H9 (cell line): ENCODE measurements at regions not wholly inside any gene's neighbourhood (a gene's known extent, or its start where the extent isn't known, plus 50 kb on each side); places are given as distances from the start of the nearest gene placed in this dataset.

Experiments
- DNase-seq: peaks from one replicate; pipeline ENCODE4 v3.0.0-alpha.2; 2017
- H2AFZ ChIP-seq: one replicate; pipeline ENCODE4 v1.6.1; 2013; ENCODE audit warnings: mild to moderate bottlenecking, low read length, control low read depth, moderate library complexity
- H2AK5ac ChIP-seq: 2 replicates; pipeline ENCODE4 v1.6.1; 2013; ENCODE audit warnings: low read length, control low read depth, mixed read lengths; ENCODE audit not compliant: insufficient read length
- H2BK120ac ChIP-seq: one replicate; pipeline ENCODE4 v1.6.1; 2013; ENCODE audit warnings: low read depth, mild to moderate bottlenecking, low read length, control low read depth, inconsistent platforms; ENCODE audit not compliant: poor library complexity, severe bottlenecking
- H2BK12ac ChIP-seq: 2 replicates; pipeline ENCODE4 v1.6.1; 2013; ENCODE audit warnings: low read length, control low read depth, mixed read lengths, low read depth; ENCODE audit not compliant: insufficient read length
- H2BK15ac ChIP-seq: 2 replicates; pipeline ENCODE4 v1.6.1; 2013; ENCODE audit warnings: low read depth, low read length, control low read depth
- H2BK20ac ChIP-seq: one replicate; pipeline ENCODE4 v1.6.1; 2013; ENCODE audit warnings: low read depth, mild to moderate bottlenecking, low read length, control low read depth, inconsistent platforms; ENCODE audit not compliant: poor library complexity, severe bottlenecking
- H2BK5ac ChIP-seq: 2 replicates; pipeline ENCODE4 v1.6.1; 2013; ENCODE audit warnings: low read length, control low read depth, mixed read lengths; ENCODE audit not compliant: insufficient read length
- H3K14ac ChIP-seq: 2 replicates; pipeline ENCODE4 v1.6.1; 2013; ENCODE audit warnings: low read length, control low read depth; ENCODE audit not compliant: insufficient read depth
- H3K18ac ChIP-seq: 2 replicates; pipeline ENCODE4 v1.6.1; 2013; ENCODE audit warnings: low read depth, mild to moderate bottlenecking, mixed read lengths, low read length, control low read depth; ENCODE audit not compliant: insufficient read length
- H3K23ac ChIP-seq: 2 replicates; pipeline ENCODE4 v1.6.1; 2013; ENCODE audit warnings: low read length, control low read depth, mixed read lengths, low read depth; ENCODE audit not compliant: insufficient read length
- H3K23me2 ChIP-seq: 2 replicates; pipeline ENCODE4 v1.6.1; 2013; ENCODE audit warnings: low read depth, mild to moderate bottlenecking, mixed read lengths, low read length, control low read depth; ENCODE audit not compliant: insufficient read length, poor library complexity, severe bottlenecking
- H3K27ac ChIP-seq: 2 replicates; pipeline ENCODE4 v1.5.1; 2013; ENCODE audit warnings: low read length, control low read depth, mixed read lengths, low read depth; ENCODE audit not compliant: insufficient read length
- H3K27me3 ChIP-seq: 2 replicates; pipeline ENCODE4 v1.6.1; 2013; ENCODE audit warnings: low read length, control low read depth, inconsistent platforms; ENCODE audit not compliant: insufficient read depth
- H3K4ac ChIP-seq: 2 replicates; pipeline ENCODE4 v1.6.1; 2013; ENCODE audit warnings: low read depth, mild to moderate bottlenecking, control low read depth, inconsistent platforms, low read length, moderate library complexity
- H3K4me1 ChIP-seq: 2 replicates; pipeline ENCODE4 v1.6.1; 2013; ENCODE audit warnings: low read length, control low read depth, inconsistent platforms; ENCODE audit not compliant: insufficient read depth
- H3K4me2 ChIP-seq: 2 replicates; pipeline ENCODE4 v1.6.1; 2013; ENCODE audit warnings: low read length, control low read depth, mixed read lengths; ENCODE audit not compliant: insufficient read length, insufficient read depth
- H3K56ac ChIP-seq: 2 replicates; pipeline ENCODE4 v1.6.1; 2013; ENCODE audit warnings: low read depth, mild to moderate bottlenecking, mixed read lengths, low read length, control low read depth; ENCODE audit not compliant: insufficient read length
- H3K79me1 ChIP-seq: 2 replicates; pipeline ENCODE4 v1.6.1; 2013; ENCODE audit warnings: low read depth, mild to moderate bottlenecking, moderate library complexity, low read length, control low read depth, inconsistent platforms; ENCODE audit not compliant: insufficient read depth, poor library complexity, severe bottlenecking
- H3K79me2 ChIP-seq: 2 replicates; pipeline ENCODE4 v1.6.1; 2013; ENCODE audit warnings: low read length, control low read depth, inconsistent platforms; ENCODE audit not compliant: insufficient read depth
- H3K9ac ChIP-seq: 2 replicates; pipeline ENCODE4 v1.6.1; 2013; ENCODE audit warnings: low read length, control low read depth, mixed read lengths; ENCODE audit not compliant: insufficient read length; ENCODE audit errors: extremely low read depth
- H3K9me3 ChIP-seq: one replicate; pipeline ENCODE4 v1.6.1; 2013; ENCODE audit warnings: low read depth, low read length, inconsistent platforms; ENCODE audit not compliant: control insufficient read depth
- H3T11ph ChIP-seq: one replicate; pipeline ENCODE4 v1.6.1; 2013; ENCODE audit warnings: mild to moderate bottlenecking, low read length, control low read depth, inconsistent platforms
- H4K20me1 ChIP-seq: one replicate; pipeline ENCODE4 v1.6.1; 2013; ENCODE audit not compliant: control insufficient read depth, insufficient read length, insufficient read depth
- H4K5ac ChIP-seq: 2 replicates; pipeline ENCODE4 v1.6.1; 2013; ENCODE audit warnings: low read depth, mild to moderate bottlenecking, mixed read lengths, low read length, control low read depth; ENCODE audit not compliant: insufficient read length
- H4K8ac ChIP-seq: replicated peaks from 2 replicates; pipeline ENCODE4 v1.6.1; 2013; ENCODE audit warnings: low read length, control low read depth, mixed read lengths, low read depth; ENCODE audit not compliant: insufficient read length
- H4K91ac ChIP-seq: 2 replicates; pipeline ENCODE4 v1.6.1; 2013; ENCODE audit warnings: low read depth, mild to moderate bottlenecking, moderate library complexity, mixed read lengths, low read length, control low read depth; ENCODE audit not compliant: insufficient read length
- H3K27ac Mint-ChIP-seq, 3 experiments: 2 replicates in 2 of 3; 3 replicates in 1 of 3; pipeline ENCODE4 v1.8.0; 2020 to 2021; ENCODE audit warnings: mixed read lengths in 3 of 3, mild to moderate bottlenecking in 1 of 3, moderate library complexity in 1 of 3
- H3K27me3 Mint-ChIP-seq: 2 replicates; pipeline ENCODE4 v1.8.0; 2021; ENCODE audit warnings: low read depth, mild to moderate bottlenecking, moderate library complexity, mixed read lengths
- H3K36me3 Mint-ChIP-seq, 3 experiments: 2 replicates in 2 of 3; 3 replicates in 1 of 3; pipeline ENCODE4 v1.8.0; 2020 to 2021; ENCODE audit warnings: low read depth in 3 of 3, mixed read lengths in 3 of 3; ENCODE audit not compliant: insufficient read depth in 1 of 3
- H3K4me1 Mint-ChIP-seq, 2 experiments: 2 replicates each; pipeline ENCODE4 v1.8.0; 2020; ENCODE audit warnings: mixed read lengths in 2 of 2
- H3K4me3 Mint-ChIP-seq, 2 experiments: 2 replicates in 1 of 2; 3 replicates in 1 of 2; pipeline ENCODE4 v1.8.0; 2020 to 2021; ENCODE audit warnings: mild to moderate bottlenecking in 2 of 2, mixed read lengths in 2 of 2, moderate library complexity in 1 of 2
- H3K9me3 Mint-ChIP-seq, 2 experiments: 2 replicates in 1 of 2; 3 replicates in 1 of 2; pipeline ENCODE4 v1.8.0; 2020; ENCODE audit warnings: mild to moderate bottlenecking in 2 of 2, mixed read lengths in 2 of 2, moderate library complexity in 1 of 2
- CTCF ChIP-seq: fragments of 200-600 bp; sonication (generic); conservative IDR thresholded peaks from 3 replicates; pipeline ENCODE4 v1.8.0; 2021; ENCODE audit warnings: antibody characterized with exemption, mild to moderate bottlenecking
- WGBS: extraction: QIAGEN DNeasy Blood & Tissue Kit; methylation state at CpG from one replicate; pipeline ENCODE4 v1.1.7; 2013; ENCODE audit warnings: missing lambda C conversion rate, low lambda C conversion rate, mixed read lengths; ENCODE audit not compliant: insufficient read length; ENCODE audit errors: extremely low coverage; 5-methylcytosine and 5-hydroxymethylcytosine counted together

DNA sequence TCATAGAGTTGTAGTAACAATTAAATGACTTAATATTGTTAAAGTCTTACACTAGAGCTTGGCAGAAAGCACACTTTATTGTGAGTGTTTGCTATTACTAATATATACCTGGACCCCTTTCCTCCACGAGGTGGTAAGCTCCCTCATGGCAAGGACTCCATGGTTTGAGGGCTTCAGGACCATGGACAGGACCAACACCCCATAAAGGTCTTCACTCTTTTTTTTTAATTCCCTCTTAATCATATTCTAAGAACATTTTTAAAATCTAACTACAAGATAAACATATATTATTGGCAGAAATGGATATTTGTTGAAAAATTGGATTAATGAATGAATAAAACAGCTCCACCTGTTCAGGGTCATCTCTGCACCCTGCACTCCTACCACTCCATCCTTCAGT lies 154.5 kb downstream of the CBLN1 start:
- TF ChIP-seq CTCF: no peak
- no peaks in the 10 kb centered on the region; the same call in 1 of the 2 replicates for H3K27me3 ChIP-seq
- H2AFZ ChIP-seq: no peak overlapping the region
- no peak overlapping the region for H2BK15ac ChIP-seq
- no peak overlapping the region for H3T11ph ChIP-seq
- H3K9me3 Mint-ChIP-seq: no peaks in the 10 kb centered on the region
- H3K36me3 Mint-ChIP-seq: no peaks in the 10 kb centered on the region
- no peak overlapping the region for H3K4ac ChIP-seq
- no peak overlapping the region for H3K4me3 Mint-ChIP-seq
- no peak overlapping the region for H3K56ac ChIP-seq
- no peak overlapping the region for H3K14ac ChIP-seq
- H2BK120ac ChIP-seq: no peak overlapping the region
- no peak overlapping the region for H4K91ac ChIP-seq
- H3K4me2 ChIP-seq: no peak overlapping the region
- H3K4me1 ChIP-seq: no peaks in the 10 kb centered on the region
- no peak overlapping the region for H3K27ac Mint-ChIP-seq
- DNase-seq: no peak
- H3K18ac ChIP-seq: no peak overlapping the region
- H4K5ac ChIP-seq: no peak overlapping the region
- peaks cover 14% of the 10 kb centered on the region for H3K27me3 Mint-ChIP-seq
- H2BK5ac ChIP-seq: no peak overlapping the region
- no peaks in the 10 kb centered on the region for H3K79me2 ChIP-seq
- H3K9ac ChIP-seq: no peak overlapping the region
- H3K9me3 ChIP-seq: no peaks in the 10 kb centered on the region
- no peaks in the 10 kb centered on the region for H3K23me2 ChIP-seq
- no peaks in the 10 kb centered on the region for H4K20me1 ChIP-seq
- H2BK12ac ChIP-seq: no peak overlapping the region
- WGBS: no CpG with 5 or more reads among the region's 1 CpG
- H3K79me1 ChIP-seq: no peaks in the 10 kb centered on the region
- H3K23ac ChIP-seq: no peak overlapping the region
- no peak overlapping the region for H2BK20ac ChIP-seq
- no peaks in the 10 kb centered on the region for H3K4me1 Mint-ChIP-seq
- no peak overlapping the region for H4K8ac ChIP-seq
- no peak overlapping the region for H2AK5ac ChIP-seq
- no peak overlapping the region for H3K27ac ChIP-seq
